NCI-H1092 (cell line): ENCODE measurements at regions not wholly inside any gene's neighbourhood (a gene's known extent, or its start where the extent isn't known, plus 50 kb on each side); places are given as distances from the start of the nearest gene placed in this dataset.
"Not testable (repeated sequence)": the region's sequence is repeated elsewhere in the genome, so short reads cannot be mapped to it uniquely, and the experiment has no call there.

ENCODE experiments used
- DNase-seq: peaks from one replicate; lab custom pipeline; 2025; lab: John Stamatoyannopoulos, UW

DNA sequence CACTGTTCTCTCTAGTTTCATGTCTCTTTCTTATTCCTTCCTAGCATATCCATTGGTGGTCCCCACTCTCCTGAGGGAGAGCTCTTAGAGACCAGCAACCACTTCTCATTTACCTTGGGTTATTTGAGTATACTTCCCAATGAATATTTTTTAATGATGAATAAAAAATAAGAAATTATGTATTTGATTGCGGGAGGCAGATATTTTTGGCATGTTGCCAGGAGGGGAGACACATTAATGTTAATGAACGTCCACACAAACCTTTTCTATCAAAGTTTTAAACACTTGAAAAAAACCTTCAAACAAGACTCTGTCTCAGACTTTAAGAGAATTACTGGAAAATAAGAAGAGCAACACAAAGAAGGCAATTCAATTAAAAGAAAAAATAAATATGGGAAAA lies 260.6 kb upstream of the MAGI2 start:
- DNase-seq: no peak

DNA sequence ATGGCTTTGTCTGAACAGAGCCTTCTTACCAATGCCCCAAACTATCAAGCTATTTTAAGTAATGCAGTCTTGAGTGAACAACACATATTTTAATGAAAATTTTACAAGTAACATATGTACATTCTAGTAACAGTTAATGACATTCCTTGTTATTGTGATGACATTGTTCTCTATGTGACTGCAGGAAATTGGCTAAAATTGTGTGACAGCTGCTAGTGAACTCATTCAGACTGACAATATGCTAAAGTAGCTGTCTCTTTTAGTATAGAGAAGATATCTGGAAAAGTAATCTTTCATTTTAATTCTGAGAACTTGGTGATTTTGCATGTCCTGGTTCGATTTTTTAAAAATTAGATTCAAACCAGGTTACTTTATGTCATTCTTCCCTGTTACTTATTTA lies 259.8 kb upstream of the MAGI2 start:
- no peak for DNase-seq

DNA sequence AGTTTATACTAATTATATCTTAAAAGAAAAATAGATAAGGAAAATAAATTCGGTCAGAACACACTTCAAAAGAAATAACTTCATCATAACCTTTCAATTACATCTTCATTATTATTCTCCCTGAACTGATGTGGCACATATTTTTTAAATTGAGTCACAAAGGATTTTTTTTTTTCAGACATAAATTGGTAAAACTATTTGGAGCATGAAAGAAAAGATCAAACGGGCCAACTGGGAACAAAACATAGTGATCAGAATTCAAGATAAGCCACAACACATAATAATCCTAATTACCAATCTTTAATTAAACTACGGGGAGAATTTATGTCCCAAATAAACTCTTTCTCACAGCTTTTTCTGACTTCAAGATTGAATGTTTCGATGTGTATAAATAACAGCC lies 258.2 kb upstream of the MAGI2 start:
- no peak for DNase-seq

DNA sequence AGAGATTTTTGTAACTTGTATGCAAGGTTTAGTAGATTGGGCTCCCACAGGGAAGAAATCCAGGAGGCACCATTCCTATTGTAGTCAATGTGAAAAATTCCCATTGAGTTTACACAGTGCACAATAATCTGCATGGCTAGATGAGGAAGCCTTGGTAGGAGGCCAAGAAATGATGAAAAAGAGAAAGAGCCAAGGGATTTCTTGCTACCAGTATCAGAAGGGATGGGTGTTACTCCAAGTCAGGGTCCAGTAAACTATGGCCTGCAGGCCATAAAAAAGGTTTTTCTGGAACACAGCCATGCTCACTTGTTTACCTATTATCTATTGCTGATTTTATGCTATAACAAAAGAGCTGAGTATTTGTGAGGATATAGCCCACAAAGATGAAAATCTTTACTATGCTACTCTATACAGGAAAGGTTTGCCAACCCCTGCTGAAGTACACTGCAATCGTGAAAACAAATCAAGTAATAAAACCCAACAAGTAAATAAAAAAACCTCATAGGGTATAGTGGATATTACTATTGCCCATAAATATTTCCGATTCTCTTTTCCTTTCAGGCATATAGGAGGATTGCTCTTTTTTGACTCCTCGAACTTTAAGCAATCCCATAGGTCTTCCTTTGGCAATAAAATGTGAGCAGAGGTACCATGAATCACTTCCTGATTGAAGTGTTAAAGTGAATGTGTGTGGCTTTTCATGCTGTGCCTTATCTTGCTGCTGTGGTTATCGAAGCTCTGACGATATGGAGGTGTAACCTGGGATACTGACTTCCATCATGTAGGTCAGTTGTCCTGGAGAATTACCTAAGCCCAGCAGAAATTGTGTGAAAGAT lies 256.3 kb upstream of the MAGI2 start:
- DNase-seq: peak; percentile 25

DNA sequence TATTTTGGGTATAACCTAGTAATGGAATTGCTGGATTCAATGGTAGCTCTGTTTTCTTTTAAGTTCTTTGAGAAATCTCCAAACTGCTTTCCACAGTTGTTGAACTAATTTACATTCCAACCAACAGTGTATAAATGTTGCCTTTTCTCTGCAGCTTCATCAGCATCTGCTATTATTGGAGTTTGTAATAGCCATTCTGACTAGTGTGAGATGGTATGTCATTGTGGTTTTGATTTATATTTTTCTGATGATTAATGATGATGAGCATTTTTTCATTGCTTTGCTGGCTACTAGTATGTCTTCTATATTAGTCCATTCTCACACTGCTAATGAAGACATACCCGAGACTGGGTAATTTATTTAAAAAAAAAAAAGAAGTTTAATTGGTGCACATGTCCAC lies 248.6 kb upstream of the MAGI2 start:
- no peak for DNase-seq

DNA sequence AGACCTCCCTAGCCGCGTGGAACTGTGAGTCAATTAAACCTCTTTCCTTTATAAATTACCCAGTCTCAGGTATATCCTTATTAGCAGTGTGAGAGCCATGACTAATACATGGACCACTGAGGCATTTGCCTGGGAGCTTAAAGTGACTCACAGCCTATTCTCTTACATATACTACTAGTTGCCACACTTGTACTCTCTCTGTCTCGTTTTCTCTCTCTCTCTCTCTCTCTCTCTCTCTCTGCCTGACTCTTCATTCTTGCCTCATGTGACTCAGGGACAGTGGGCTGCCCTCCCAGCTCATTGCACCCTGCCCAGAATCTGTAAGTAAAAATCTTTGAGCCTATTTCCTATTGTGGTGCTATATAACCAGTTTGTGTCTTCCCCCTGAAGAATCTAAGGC lies 238.5 kb upstream of the MAGI2 start:
- no peak for DNase-seq

DNA sequence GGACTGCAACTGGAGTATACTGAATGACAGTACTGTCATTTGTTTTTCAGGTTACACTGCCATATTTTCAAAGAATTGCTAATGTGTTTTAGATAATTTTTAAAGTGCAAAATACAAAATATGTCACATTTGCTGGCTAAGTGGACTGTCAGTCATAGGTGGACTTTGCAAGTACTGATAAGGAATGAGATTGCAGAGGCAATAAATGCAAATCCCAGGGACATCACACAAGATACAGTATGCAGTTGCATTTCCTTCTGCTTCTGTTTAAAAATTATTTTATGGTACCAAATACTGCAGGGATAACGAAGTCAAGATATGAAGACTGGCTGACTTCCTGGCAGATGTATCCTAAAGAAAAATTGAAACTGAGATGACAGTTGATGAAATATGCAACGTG lies 237.6 kb upstream of the MAGI2 start:
- no peak for DNase-seq

DNA sequence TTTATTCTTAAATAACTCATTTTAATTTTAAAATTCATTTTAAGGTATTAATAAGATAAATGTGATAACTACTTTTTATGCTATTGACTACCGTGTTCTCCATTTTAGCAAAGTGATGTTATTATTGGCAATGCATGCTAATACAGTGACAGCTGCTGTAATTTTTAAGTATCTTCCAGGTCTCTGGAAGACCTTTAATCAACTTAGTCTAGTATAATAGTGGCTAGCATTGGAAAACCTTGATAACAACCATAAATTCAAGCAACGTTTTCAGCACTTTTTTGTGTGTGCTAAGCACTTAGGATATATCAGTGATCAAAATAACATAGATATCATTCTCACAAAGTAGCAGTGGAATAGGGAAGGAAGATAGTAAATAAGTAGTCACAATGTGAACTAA lies 230.9 kb upstream of the MAGI2 start:
- no peak for DNase-seq

DNA sequence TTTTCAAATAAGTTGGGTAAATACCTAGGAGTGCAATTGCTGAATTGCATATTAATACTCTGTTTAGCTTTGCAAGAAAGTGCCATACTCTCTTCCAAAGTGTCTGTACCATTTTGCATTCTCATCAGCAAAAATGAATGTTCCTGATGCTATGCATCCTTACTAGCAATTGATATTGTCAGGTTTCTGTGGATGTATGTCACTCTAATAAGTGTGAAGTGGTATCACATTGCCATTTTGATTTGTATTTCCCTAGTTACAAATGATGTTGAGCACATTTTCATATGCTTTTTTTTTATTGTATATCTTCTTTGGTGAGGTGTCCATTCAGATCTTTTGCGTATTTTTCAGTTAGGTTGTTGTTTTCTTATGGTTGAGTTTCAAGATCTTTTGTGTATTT lies 230.4 kb upstream of the MAGI2 start:
- no peak for DNase-seq

DNA sequence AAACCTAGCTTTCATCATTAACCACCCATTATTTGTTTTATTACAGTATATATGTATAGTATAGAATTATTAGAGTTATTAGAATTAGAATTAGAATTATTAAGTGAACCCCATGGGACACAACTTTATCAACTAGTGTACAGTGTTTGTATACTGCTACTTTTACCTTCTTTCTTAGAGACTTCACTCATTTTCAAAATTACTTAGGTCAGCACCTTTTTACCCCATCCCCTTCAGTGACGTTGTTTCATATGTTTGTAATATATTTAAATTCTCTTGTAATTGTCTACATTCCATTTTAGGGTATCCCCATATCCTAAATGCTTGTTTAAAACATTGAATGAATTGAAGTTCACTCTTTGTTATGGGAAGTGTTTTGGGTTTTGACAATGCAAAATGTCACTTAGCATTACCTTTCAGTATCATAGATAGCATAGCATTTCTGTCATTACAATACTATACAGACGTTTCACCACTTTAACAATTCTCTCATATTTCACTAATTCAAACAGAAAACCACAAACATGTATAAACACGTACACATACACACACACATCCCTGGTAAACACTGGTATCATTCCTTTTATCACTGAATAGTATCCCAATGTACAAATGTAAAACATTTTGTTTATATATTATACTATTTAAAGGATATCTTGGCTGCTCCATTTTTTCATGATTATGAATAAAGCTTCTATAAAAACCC lies 229.9 kb upstream of the MAGI2 start:
- no peak for DNase-seq

DNA sequence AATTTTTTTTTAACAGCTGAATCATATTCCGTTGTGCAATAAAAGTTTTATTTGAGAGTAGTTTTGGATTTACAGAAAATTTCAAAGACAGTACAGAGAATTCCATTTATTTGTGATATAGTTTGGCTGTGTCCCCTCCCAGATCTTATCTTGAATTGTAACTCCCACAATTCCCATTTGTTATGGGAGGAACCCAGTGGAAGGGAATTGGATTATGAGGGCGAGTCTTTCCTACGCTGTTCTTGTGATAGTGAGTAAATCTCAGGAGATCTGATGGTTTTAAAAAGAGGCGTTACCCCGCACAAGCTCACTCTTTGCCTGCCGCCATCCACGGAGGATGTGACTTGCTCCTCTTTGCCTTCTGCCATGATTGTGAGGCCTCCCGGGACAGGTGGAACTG lies 228.0 kb upstream of the MAGI2 start:
- no peak for DNase-seq

DNA sequence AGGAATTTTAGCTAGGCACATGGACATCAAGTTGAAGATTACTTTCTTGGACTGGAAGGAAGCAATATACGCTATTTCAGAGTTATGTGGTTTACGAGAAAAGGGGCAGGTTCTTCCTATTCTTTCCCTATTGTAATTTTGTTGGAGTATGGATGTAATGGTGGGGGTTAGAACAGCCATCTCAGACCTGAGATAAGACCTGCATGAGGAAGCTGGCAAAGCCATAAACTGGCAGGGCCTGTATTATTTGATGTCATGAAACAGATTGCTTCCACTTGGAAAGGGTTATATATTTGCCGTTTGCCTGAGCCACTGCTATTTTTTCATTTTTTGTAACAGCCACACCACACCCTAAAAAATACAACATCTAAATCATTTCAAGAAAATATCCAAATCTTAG lies 220.5 kb upstream of the MAGI2 start:
- no peak for DNase-seq

DNA sequence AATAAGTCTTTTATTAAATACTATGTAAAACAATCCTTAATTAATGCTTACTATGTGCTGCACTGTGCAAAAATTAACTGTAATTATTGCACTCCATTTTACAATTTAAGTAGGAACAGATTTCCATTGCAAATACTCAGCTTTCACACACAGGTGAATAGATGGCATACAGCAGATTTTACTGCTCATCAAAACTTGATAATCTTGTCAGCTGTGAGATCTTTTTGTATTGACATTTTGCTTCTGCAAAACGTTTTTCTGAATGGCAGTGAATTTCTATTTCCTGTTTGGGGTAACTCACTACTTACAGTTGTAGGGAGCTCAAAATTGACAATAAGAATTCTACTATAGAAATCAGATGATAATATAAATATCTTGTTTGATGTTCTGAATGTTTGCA lies 220.0 kb upstream of the MAGI2 start:
- no peak for DNase-seq

DNA sequence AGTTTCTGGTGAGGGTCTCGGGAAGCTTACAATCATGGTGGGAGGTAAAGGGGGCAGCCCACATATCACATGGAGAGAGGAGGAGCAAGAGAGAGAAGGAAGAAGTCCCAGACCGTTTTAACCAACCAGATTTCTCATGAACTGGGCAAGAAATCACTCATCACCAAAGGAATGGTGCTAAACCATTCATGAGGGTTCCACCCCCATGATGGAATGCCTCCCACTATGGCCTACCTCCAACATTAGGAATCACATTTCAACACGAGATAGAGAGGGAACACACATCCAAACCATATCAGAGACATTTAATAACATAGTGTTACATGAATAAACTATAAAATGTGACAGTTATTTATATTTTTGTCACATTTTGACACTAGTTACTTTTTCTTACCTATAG lies 214.8 kb upstream of the MAGI2 start:
- no peak for DNase-seq

DNA sequence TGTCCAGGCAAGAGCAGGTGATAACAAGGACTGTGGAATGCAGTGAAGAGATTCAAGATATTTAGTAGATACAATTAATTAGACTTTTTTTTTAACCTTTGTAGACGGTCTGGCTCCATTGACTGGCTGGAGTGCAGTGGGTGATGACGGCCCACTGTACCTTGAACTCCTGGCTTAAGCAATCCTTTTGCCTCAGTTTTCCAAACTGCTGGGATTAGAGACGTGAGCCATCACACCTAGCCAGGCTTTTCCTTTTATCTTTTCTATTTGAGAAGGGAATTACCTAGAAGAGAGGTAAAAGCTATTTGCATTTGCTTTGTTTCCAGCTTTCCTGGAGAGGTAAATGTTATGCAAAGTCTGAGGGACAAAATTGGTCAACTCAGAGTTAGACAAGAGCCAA lies 213.0 kb upstream of the MAGI2 start:
- DNase-seq: no peak

DNA sequence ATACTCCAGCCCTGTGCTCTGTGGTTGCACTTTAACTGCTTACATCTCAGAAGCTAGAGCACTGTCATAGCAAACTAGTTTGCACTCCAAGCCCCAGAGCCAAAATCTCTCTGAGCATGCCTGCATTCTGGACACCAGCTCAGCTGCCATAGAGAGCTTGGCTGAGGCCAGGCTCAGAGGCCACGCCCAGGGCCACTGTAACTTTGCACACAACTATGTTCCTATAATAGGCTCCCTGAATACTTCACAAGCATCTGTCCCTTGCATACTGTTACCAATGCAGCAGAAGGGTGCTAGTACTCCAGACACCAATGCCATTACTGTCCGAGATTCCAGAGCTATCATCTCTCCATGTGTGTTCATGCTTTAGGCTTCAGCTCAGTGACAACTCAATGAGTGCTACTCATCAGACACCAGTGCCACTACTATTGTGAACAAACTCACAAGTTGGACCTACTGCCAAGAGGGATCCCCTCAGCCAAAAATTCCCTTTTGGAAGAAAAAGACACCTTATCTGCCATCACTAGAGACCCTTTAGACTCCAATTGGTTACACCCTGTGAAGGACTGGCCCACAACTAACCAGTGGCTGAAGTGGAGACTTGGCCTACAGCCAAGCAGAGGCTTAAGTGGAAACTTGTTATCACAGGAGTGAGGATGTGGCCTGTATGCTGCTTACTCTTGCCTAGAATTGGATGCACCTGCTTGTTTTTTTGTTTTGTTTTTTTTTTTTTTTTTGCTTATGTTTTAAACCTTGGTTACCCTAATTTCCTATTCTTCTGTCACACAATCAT lies 211.6 kb upstream of the MAGI2 start:
- DNase-seq: peak; percentile 4

DNA sequence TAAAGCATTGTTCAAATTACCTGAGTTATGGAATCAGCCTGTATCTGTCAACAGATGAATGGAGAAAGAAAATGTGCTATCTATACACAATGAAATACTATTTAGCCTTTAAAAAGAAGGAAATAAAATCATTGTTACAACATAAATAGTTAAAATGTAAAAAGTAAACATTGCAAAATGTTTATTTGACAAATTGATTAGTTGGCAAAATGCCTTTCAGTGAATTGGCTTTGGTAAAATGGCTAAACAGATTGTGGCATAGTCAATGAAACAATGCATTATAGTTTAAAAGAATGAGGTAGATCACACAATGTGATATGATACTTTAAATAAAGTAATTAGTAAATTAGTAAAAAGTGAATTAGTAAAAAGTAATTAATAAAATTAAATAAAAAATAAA lies 204.8 kb upstream of the MAGI2 start:
- no peak for DNase-seq

DNA sequence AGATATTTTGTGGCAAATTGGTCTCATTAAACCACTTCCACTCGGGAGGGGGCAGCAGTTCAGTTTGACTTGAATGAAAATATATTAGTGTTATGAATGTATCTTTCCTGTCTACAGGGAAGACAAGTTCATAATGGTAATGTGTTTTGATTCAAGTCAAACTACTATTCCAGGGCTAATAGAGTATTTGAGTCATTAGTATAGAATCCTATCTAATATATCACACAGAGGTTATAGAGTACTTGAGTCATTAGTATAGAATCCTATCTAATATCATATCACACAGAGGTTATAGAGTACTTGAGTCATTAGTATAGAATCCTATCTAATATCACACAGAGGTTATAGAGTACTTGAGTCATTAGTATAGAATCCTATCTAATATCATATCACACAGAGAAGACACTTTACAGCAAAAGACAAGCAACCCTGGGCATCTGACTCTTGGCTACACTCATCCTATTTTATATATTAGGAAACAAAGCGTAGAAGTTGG lies 199.7 kb upstream of the MAGI2 start:
- DNase-seq: no peak

DNA sequence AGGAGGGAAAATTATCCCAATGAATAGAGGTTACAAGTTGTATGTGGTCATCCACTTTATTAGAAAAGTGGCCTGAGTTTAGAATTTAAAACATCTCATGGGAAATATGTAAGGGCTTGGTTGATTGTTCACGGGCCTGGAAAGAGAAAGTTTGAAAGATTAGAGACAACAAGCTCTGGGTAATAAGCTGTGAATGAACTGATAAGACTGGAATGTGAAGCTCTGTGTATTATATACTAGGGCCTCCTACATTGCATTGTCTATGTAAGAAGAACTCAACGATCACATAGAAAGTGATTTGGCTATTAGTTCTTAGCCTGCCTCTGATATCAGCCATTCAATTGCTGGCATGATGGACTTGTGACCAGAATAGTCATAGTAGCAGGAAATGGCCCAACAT lies 199.2 kb upstream of the MAGI2 start:
- no peak for DNase-seq

DNA sequence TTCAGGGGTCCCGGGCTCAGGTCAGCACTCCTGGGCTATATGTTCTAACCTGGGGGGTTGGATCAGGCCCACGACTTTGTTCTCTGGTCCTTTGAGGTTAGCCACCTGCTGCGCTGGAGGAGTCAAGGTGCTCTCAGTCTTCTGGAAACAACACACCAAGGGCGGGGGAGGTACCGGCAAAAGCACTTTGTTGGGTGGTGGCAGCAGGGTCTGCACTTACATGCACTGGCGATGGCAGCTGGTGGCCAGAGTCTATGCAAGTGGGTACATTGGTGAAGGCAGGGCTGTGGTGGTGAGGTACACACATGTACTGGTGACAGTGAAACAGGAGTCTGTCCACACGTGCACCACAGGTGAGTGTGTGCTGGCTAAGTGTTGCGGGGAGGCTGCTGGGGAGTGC lies 194.2 kb upstream of the MAGI2 start:
- no peak for DNase-seq

DNA sequence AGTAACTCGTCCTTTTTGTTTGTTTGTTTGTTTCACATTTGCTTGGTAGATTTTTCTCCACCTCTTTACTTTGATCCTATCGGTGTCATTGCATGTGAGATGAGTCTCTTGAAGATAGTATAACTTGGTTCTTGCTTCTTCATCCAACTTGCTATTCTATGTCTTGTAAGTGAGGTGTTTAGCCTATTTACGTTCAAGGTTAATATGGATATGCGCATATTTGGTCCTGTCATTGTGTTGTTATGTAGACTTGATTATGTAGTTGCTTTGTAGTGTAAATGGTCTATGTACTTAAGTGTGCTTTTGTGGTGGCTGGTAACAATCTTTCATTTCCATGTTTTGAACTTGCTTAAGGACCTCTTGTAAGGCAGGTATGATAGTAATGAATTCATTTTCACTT lies 192.8 kb upstream of the MAGI2 start:
- no peak for DNase-seq

DNA sequence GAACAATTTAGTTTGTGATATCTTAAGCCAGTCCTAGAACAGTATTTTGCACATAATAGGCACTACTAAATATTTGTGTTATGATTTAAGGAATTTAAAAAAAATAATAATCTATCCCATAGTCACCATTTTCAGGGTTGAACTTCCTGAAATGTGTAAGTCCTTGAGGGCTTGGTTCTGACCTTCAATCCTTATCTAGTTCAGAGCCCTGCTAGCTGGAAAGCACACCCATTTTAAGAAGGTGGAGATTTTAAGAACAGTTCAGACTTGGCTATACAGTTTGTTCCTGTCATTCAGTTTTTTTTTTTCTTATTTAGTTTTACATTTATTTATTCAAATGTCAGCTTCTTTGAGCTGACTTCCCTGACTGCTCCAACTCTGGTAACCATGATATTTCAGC lies 183.4 kb upstream of the MAGI2 start:
- DNase-seq: no peak

DNA sequence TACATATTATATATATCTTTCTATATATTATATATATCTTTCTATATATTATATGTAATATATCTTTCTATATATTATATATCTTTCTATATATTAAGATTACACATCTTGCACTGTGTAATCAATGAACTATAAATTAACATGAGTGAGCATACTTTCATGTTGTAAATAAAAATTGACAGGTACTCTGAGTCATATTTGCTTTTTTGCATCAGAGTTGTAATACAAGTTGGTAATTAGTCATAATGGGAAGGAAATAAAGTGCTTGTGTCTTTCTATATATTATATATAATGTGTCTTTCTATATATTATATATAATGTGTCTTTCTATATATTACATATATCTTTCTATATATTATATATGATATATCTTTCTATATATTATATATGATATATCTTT lies 172.5 kb upstream of the MAGI2 start:
- DNase-seq: not testable (repeated sequence)
